Activated CD8-positive, alpha-beta memory T cell treated with anti-CD3 and anti-CD28 coated beads for 1 hour (primary cell): ENCODE measurements at regions not wholly inside any gene's neighbourhood (a gene's known extent, or its start where the extent isn't known, plus 50 kb on each side); places are given as distances from the start of the nearest gene placed in this dataset.

Experiments used
- DNase-seq, 2 donors: peaks; one replicate each; pipeline ENCODE4 v3.0.0-alpha.2; 2020; ENCODE audit warnings: low read depth in 1 of 2; ENCODE audit errors: extremely low read depth in 1 of 2

- no peak for DNase-seq
Observed at GRCh38 chr9:106724566-106724965, 138.4 kb upstream of the ZNF462 start.

- DNase-seq = no peak
Observed at GRCh38 chr9:106726070-106726815, 136.7 kb upstream of the ZNF462 start.

DNA sequence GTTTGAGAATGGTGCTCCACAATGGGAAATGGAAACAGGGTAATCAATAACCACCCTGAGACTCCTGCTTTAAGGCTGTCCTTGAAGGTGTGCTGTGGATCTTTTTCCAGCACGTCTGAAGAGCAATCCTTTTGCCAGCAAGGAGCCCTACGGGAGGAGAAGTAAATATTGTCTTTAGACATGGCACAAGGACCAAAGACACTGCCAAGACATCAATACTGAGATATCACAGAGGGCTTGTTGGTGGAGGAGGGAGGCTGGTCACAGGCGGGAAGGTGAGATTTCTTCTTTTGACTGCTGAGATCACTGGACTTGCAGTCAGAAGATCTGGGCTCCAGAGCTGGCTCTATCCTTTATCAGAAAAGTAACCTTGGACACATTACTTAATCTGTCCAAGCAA, 135.0 kb upstream of the ZNF462 start:
- DNase-seq = no peak

DNA sequence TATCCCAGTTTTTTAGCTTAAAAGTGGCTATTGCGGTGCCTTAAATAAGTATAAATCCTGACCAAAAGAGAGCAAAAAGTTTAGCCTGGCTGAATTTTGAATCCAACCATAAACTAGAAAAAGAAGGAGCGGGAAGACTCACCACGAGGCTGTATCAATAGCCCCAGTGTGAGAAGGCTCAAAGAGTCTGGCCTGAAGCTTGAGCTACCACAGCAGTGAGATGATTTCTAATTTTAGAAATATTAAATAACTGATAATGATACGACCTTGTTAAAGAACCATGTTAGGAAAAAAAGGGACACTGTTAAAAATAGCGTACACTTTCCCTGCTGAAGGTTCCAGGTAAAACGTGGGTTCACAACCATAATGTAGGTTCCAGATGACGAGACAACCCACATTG, 134.1 kb upstream of the ZNF462 start:
- no peak for DNase-seq

- DNase-seq = no peak
Observed at GRCh38 chr9:106731910-106732309, 131.1 kb upstream of the ZNF462 start.

GRCh38 chr9:106733828-106734380, 129.1 kb upstream of the ZNF462 start:
- DNase-seq = no peak

- DNase-seq = no peak
Observed at GRCh38 chr9:106737516-106737915, 125.5 kb upstream of the ZNF462 start.

- DNase-seq = no peak
Observed at GRCh38 chr9:106738109-106738508, 124.9 kb upstream of the ZNF462 start.

DNA sequence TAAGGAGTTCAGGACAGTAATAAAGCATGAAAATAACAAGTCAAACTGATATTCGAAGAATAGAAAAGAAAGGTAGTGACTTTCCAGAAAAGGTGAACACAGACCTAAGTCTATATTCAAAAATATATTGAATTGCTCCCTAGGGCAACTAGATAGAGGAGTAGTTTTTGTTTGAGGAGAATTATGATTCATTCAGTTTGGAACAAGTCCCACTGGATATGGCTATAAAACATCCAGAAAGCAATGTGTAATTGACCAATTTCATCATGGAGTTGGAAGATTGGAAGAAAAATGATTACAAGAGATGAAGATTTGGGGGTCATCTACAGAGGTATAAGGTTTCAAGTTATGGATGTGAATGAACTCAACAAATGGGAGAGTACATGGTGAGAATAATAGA, 117.5 kb upstream of the ZNF462 start:
- no peak for DNase-seq

GRCh38 chr9:106745876-106746275, 117.1 kb upstream of the ZNF462 start:
- DNase-seq = no peak

GRCh38 chr9:106751681-106752080, 111.3 kb upstream of the ZNF462 start:
- DNase-seq = no peak

DNA sequence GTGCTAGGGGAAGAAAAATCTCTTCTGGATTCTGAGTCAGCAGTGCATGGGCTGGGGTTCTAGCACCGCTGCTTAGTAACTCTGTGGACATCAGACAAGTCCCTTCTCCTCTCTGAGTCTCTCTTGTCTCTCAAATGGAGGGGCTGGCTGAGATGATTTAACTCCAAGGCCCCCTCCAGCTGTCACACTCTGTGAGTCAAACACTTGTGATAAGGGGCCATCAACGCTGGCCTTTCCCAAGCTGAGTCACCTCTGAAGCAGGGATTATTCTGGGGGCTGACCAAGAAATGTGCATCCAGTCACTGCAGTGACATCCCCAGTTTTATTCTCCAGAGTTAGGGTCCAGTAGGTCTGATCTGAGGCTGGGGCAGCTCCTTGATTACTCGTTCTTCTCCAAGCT, 110.4 kb upstream of the ZNF462 start:
- no peak for DNase-seq

DNA sequence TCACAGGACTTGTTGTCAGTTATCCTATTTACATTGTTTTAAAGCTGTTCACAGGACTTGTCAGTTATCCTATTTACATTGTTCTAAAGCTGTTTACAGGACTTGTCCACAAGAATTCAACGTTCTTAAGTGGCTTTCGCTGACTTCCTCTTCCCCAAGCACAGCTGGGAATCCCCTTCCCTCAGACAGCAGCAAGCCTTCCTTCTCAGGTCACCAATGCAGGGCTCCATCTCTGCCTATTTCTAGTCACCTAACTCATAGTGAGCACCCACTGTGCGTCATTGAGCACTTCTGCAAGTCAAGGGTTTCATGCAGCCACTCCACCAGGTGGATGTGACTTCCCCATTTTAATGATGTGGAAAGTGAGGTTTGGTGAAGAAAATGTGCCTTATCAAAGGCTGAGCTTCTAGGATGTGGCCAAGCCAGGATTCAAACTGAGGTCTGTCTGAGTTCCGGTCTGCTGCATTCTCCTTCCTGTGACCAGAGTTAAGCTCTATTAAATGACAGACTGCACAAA, 109.8 kb upstream of the ZNF462 start:
- DNase-seq = no peak

GRCh38 chr9:106755736-106756135, 107.2 kb upstream of the ZNF462 start:
- no peak for DNase-seq

DNA sequence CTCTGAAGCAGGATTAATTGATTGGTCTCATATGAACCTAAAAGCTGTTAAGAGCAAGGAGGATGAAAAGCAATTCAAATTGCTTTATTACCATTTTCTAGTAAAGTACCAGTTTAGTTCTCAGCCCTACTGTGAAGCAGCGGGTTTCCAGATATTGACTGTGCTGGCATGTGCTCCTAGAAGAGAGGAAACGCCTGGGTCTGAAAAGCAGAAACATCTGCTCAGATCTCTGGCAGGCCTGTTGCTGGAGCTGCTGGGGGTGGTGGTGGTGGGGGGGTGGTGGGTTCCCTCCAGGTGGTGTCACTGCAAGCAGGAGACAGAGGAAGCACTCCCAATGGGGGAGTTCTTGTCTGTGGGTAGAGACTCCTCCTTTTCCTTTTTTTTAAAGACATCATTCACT, 105.5 kb upstream of the ZNF462 start:
- DNase-seq = no peak

DNA sequence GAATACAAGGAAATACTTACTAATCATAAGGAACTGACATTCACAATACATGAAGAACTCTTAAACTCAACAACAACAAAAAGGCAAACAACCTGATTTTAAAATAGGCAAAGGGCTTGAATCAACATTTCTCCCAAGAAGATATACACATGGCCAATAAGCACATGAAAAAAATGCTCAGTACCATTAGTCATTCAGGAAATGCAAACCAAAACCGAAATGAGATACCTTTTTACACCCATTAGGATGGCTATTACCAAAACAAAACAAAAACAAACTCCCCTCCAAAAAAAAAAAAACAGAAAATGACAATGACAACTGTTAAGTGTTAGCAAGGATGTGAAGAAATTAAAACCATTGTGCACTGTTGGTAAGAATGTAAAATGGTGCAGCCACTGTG, 104.1 kb upstream of the ZNF462 start:
- DNase-seq = no peak

DNA sequence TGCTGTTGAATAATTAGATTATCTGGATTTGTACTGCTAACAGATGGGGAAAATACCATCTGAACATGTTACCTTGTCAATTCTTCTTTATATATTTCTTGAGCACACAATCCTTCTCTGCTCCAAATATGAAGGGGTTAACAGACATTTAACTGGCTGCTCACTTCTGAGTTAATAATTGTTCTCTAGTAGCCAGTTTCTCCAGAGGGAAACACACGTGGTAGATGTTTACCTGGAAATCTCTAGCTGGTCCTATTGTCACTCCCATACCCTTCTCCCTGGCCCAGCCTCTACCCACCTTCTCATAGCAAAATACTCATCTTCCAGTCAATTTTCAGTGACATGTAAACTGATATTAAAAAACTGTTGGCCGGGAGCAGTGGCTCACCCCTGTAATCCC, 101.5 kb upstream of the ZNF462 start:
- no peak for DNase-seq

DNA sequence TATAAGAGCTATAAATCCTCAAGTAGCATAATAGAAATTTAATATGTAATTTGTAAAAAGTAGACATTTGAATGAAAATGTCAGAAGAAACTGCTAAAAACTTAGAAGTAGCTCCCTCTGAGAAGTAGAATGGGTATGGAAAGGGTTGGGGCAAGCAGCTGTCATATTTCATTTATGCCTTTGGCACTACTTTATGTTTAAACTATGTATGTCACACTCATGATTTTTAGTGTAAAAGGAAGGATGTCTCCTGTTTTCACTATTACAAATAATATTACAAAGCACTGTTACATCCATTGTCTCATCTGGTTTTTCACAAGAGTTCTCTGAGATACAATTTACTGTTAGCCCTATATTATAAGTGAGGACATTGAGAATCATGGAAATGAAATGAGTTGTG, 96.3 kb upstream of the ZNF462 start:
- no peak for DNase-seq

- no peak for DNase-seq
Observed at GRCh38 chr9:106769331-106769730, 93.6 kb upstream of the ZNF462 start.

GRCh38 chr9:106771608-106772007, 91.4 kb upstream of the ZNF462 start:
- DNase-seq = no peak

DNA sequence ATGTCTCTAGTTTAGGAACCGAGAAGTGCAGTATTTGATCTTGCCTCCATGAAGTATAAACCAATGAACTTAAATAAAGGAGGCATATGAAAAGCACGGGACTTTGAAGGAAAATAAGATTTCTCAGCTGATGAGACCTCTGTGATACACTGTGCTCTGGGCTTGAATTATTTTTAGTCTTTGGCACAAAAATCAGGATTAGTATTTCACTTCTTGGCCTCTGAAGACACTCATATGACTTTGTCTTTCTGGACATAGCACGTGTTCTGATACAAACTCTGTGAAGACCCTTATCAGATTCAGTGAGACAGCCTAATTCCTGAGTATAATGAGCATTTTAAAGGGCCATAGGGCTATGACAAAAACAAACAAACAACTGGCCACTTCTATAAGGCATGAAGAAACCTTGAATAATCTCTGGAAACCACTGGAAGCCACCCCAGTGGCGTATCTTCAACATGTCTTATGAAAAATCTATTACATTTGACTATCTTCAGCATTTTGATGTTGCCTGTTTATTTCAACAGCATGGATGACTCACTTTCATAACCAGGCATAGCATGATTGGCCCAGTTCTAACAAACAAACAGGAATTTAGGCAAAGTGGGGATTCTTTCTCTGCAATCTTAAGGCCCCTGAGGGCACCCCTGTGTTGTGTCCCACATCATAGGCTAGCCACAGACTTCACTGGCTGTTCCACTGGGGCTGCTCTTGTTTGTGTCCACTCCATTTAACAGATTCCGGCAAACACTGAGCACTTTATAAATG, 90.3 kb upstream of the ZNF462 start:
- no peak for DNase-seq

GRCh38 chr9:106773750-106774149, 89.2 kb upstream of the ZNF462 start:
- DNase-seq = no peak
